GM19397 (cell line): ENCODE measurements at regions not wholly inside any gene's neighbourhood (a gene's known extent, or its start where the extent isn't known, plus 50 kb on each side); places are given as distances from the start of the nearest gene placed in this dataset.

ENCODE experiments used
- ATAC-seq: cut with Tn5 transposase; IDR thresholded peaks from one replicate; pipeline ENCODE4 v1.9.1; 2021; ENCODE audit warnings: mild to moderate bottlenecking, moderate library complexity; ENCODE audit not compliant: unreplicated experiment

- ATAC-seq: no peak
Measured at GRCh38 chr13:34103854-34104253, 285.9 kb downstream of the RFC3 start.

GRCh38 chr13:34104853-34105252 is 286.9 kb downstream of the RFC3 start:
- ATAC-seq: no peak

- ATAC-seq: no peak
Measured at GRCh38 chr13:34107806-34108205, 289.9 kb downstream of the RFC3 start.

GRCh38 chr13:34108410-34108809 is 290.5 kb downstream of the RFC3 start:
- no peak for ATAC-seq

GRCh38 chr13:34114581-34114980 is 296.6 kb downstream of the RFC3 start:
- no peak for ATAC-seq

- no peak for ATAC-seq
Measured at GRCh38 chr13:34116651-34117050, 298.7 kb downstream of the RFC3 start.

GRCh38 chr13:34124666-34125306 is 306.8 kb downstream of the RFC3 start:
- ATAC-seq: no peak

- ATAC-seq: no peak
Measured at GRCh38 chr13:34127523-34127922, 309.6 kb downstream of the RFC3 start.

GRCh38 chr13:34128661-34129060 is 310.7 kb downstream of the RFC3 start:
- ATAC-seq: no peak

- no peak for ATAC-seq
Measured at GRCh38 chr13:34129436-34129835, 311.5 kb downstream of the RFC3 start.

GRCh38 chr13:34137200-34137599 is 319.3 kb downstream of the RFC3 start:
- no peak for ATAC-seq

GRCh38 chr13:34139660-34140227 is 321.8 kb downstream of the RFC3 start:
- no peak for ATAC-seq

- no peak for ATAC-seq
Measured at GRCh38 chr13:34143637-34144036, 325.7 kb downstream of the RFC3 start.

GRCh38 chr13:34144142-34144541 is 326.2 kb downstream of the RFC3 start:
- ATAC-seq: no peak

- no peak for ATAC-seq
Measured at GRCh38 chr13:34145061-34145460, 327.1 kb downstream of the RFC3 start.

- no peak for ATAC-seq
Measured at GRCh38 chr13:34148359-34148758, 330.4 kb downstream of the RFC3 start.

- no peak for ATAC-seq
Measured at GRCh38 chr13:34151885-34152284, 333.9 kb downstream of the RFC3 start.

- no peak for ATAC-seq
Measured at GRCh38 chr13:34152409-34152808, 334.5 kb downstream of the RFC3 start.

- ATAC-seq: no peak
Measured at GRCh38 chr13:34152996-34153395, 335.0 kb downstream of the RFC3 start.

GRCh38 chr13:34153428-34154180 is 335.7 kb downstream of the RFC3 start:
- no peak for ATAC-seq

GRCh38 chr13:34155931-34156607 is 338.1 kb downstream of the RFC3 start:
- ATAC-seq: no peak
